A549 (cell line): ENCODE measurements at regions not wholly inside any gene's neighbourhood (a gene's known extent, or its start where the extent isn't known, plus 50 kb on each side); places are given as distances from the start of the nearest gene placed in this dataset.

Experiments used
- ATAC-seq, 2 experiments: fragments of 200-7000 bp in 1 of 2; fragments of >200 bp in 1 of 2; cut with Nextera tagmentation in 1 of 2; cut with Tn5 transposase in 1 of 2; 3 replicates each; pipeline versions ENCODE4 v1.8.0 to v1.9.1; 2018 to 2020; ENCODE audit warnings: mild to moderate bottlenecking in 1 of 2, moderate library complexity in 1 of 2
- CTCF ChIA-PET: fragments of 300-600 bp; sonication (Branson Sonifier 250); formaldehyde crosslinking; extraction: SDS; loops from one replicate; lab custom pipeline; 2021; ENCODE audit warnings: antibody characterized with exemption, inconsistent platforms; lab: Yijun Ruan, JAX
- POLR2A ChIA-PET: fragments of 350-600 bp; formaldehyde crosslinking; extraction: SDS; loops from one replicate; lab custom pipeline; 2021; ENCODE audit warnings: antibody characterized with exemption, inconsistent platforms; lab: Yijun Ruan, JAX
- DNase-seq, 2 experiments: peaks; one replicate each; pipeline versions ENCODE4 v3.0.0 to v3.0.0-alpha.2; 2011 to 2016; ENCODE audit warnings: low read depth in 1 of 2, low spot score in 1 of 2
- FAIRE-seq: peaks from 2 replicates; lab custom pipeline; 2011; peaks lifted over from hg19 to GRCh38; lab: Jason Lieb, UNC
- H3K27ac ChIP-seq, 2 experiments: fragments of >200 bp; sonication (Bioruptor Twin); formaldehyde crosslinking; 3 replicates each; pipeline ENCODE4 v1.5.1; 2016 to 2017
- H3K4me1 ChIP-seq: fragments of >200 bp; sonication (Bioruptor Twin); formaldehyde crosslinking; 3 replicates; pipeline ENCODE4 v1.6.1; 2016
- H3K4me2 ChIP-seq: fragments of >200 bp; sonication (Bioruptor Twin); formaldehyde crosslinking; 3 replicates; pipeline ENCODE4 v1.6.1; 2016
- H3K4me3 ChIP-seq: fragments of >200 bp; sonication (Bioruptor Twin); formaldehyde crosslinking; 3 replicates; pipeline ENCODE4 v1.5.1; 2016
- H3K9me3 ChIP-seq: fragments of >200 bp; sonication (Bioruptor Twin); formaldehyde crosslinking; 3 replicates; pipeline ENCODE4 v1.6.1; 2016
- HOXA7 ChIP-seq: fragments of 250-450 bp; sonication (Bioruptor Pico); IDR thresholded peaks from 2 replicates; pipeline ENCODE4 v1.5.0; 2020; ENCODE audit warnings: mild to moderate bottlenecking, moderate library complexity
- HOXB5 ChIP-seq: fragments of 250-450 bp; sonication (Bioruptor Pico); IDR thresholded peaks from 2 replicates; pipeline ENCODE4 v1.5.0; 2020; ENCODE audit warnings: mild to moderate bottlenecking, moderate library complexity
- KDM1A ChIP-seq: fragments of 200-600 bp; sonication (generic); IDR thresholded peaks from 2 replicates; pipeline ENCODE4 v1.6.1; 2016; ENCODE audit warnings: low read depth, mild to moderate bottlenecking
- RCOR1 ChIP-seq: fragments of 150-350 bp; IDR thresholded peaks from 2 replicates; pipeline ENCODE4 v1.6.1; 2014; ENCODE audit warnings: antibody characterized with exemption, low read length, low read depth
- RFX5 ChIP-seq: fragments of 450-650 bp; IDR thresholded peaks from 2 replicates; pipeline ENCODE4 v1.7.1; 2014; ENCODE audit warnings: antibody characterized with exemption, mild to moderate bottlenecking, moderate library complexity
- RNF2 ChIP-seq: fragments of 200-600 bp; sonication (generic); IDR thresholded peaks from 2 replicates; pipeline ENCODE4 v1.6.1; 2016; ENCODE audit warnings: low read depth, mild to moderate bottlenecking, antibody characterized with exemption, moderate library complexity, borderline replicate concordance
- WGBS: methylation state at CpG from one replicate; pipeline ENCODE4 v1.1.6; 2017; ENCODE audit errors: missing lambda C conversion rate; 5-methylcytosine and 5-hydroxymethylcytosine counted together
- TF ChIP-seq, protein P1 (sequence below): fragments of >200 bp; sonication (Bioruptor Twin); formaldehyde crosslinking; IDR thresholded peaks from 2 replicates; pipeline ENCODE4 v1.6.1; 2016
- TF ChIP-seq, protein P2 (sequence below): fragments of 200-600 bp; sonication (generic); IDR thresholded peaks from 2 replicates; pipeline ENCODE4 v1.6.1; 2016; ENCODE audit warnings: antibody characterized with exemption, mild to moderate bottlenecking, moderate library complexity
- TF ChIP-seq, protein P3 (sequence below): IDR thresholded peaks from 2 replicates; pipeline ENCODE4 v1.6.1; 2012
- TF ChIP-seq, protein P4 (sequence below): fragments of >200 bp; sonication (Bioruptor Twin); formaldehyde crosslinking; IDR thresholded peaks from 3 replicates; pipeline ENCODE4 v1.5.1; 2016

DNA sequence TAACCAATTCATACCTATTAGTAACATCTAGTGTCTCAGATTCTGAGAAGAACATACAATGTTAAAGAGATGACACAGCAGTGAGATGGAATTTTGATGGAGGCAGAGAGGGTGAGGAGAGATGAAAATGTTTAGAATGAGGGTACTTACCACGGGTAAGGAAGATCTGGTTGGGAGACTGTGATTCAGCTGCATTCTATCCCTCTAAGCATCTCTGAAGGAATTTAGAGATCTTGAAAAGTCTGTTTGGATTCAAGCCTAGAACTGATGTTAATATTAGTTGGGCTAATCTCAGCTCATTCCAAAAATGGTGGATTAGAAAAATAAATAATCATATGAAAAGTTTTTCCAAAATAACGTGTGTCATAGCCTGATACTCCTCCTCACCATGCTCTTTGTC is 191.5 kb upstream of the CLINT1 start (continued):
- no peak for TF ChIP-seq RFX5
- TF ChIP-seq, protein P1, sequence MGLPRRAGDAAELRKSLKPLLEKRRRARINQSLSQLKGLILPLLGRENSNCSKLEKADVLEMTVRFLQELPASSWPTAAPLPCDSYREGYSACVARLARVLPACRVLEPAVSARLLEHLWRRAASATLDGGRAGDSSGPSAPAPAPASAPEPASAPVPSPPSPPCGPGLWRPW: no peak

DNA sequence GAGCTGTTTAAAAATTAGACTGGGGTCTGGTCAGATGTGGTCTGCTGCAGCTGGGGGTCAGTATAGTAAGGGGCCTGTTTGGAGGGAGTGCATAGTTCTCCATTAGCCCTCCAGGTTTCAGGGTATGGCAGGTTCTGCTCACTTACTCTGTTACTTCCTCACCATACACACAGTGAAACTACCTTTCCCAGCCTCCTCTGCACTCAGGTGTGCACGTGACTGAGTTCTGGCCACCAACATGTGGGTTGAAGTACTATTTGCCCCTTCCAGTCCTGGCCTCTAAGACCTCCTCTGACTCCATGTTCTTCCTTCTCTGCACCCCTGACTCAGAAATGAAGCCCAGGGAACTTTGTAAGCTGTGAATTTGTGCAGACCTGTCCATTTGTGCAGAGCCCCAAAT is 190.5 kb upstream of the CLINT1 start:
- ChIA-PET CTCF (no interaction called here), POLR2A (interaction anchor here (0.6 kb wide), 1 partner anchor 220 kb away, joined by 3 read pairs; no protein-coding TSS in a partner anchor)
- TF ChIP-seq, protein P2, sequence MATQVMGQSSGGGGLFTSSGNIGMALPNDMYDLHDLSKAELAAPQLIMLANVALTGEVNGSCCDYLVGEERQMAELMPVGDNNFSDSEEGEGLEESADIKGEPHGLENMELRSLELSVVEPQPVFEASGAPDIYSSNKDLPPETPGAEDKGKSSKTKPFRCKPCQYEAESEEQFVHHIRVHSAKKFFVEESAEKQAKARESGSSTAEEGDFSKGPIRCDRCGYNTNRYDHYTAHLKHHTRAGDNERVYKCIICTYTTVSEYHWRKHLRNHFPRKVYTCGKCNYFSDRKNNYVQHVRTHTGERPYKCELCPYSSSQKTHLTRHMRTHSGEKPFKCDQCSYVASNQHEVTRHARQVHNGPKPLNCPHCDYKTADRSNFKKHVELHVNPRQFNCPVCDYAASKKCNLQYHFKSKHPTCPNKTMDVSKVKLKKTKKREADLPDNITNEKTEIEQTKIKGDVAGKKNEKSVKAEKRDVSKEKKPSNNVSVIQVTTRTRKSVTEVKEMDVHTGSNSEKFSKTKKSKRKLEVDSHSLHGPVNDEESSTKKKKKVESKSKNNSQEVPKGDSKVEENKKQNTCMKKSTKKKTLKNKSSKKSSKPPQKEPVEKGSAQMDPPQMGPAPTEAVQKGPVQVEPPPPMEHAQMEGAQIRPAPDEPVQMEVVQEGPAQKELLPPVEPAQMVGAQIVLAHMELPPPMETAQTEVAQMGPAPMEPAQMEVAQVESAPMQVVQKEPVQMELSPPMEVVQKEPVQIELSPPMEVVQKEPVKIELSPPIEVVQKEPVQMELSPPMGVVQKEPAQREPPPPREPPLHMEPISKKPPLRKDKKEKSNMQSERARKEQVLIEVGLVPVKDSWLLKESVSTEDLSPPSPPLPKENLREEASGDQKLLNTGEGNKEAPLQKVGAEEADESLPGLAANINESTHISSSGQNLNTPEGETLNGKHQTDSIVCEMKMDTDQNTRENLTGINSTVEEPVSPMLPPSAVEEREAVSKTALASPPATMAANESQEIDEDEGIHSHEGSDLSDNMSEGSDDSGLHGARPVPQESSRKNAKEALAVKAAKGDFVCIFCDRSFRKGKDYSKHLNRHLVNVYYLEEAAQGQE: no peak
- TF ChIP-seq KDM1A (no peak), RCOR1 (no peak), RNF2 (no peak)
- no peak overlapping the region for H3K4me2 ChIP-seq
- FAIRE-seq: no peak
- DNase-seq: no peak
- 0% methylated on average over 1 of the region's 1 CpG for WGBS
- H3K27ac ChIP-seq: no peak overlapping the region
- no peaks in the 10 kb centered on the region; the same call in 2 of the 3 replicates for H3K9me3 ChIP-seq
- no peak for ATAC-seq
- no peaks in the 10 kb centered on the region for H3K4me1 ChIP-seq
- H3K4me3 ChIP-seq: no peak overlapping the region

DNA sequence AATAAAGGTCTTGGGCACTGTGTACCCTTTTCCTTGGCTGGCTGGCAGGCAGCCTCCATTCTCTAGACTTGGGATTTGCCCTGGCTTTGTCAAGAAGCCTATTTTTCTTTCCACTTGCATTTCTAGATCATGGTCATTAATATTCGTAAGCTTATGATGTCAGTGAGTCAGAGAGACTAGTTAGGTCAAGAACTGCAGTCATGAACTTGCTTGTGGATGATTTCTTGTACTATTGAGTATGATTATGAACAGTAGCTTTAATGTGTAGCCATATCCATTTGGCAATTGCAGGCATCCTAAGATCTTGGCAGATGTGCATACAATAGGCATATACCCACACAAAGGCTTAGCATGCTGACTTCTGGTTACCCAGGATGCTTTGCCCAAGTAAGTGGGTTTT is 186.8 kb upstream of the CLINT1 start:
- CTCF ChIA-PET: no interaction called here
- 7% methylated on average over 1 of the region's 1 CpG for WGBS

More for the DNA sequence above, 186.8 kb upstream of the CLINT1 start:
- POLR2A ChIA-PET: no interaction called here
- Histone ChIP-seq H3K4me3 (no peak overlapping the region), H3K27ac (no peak overlapping the region), H3K9me3 (no peaks in the 10 kb centered on the region), H3K4me1 (no peaks in the 10 kb centered on the region), H3K4me2 (peak overlapping the region; percentile 15; the same call in 1 of the 3 replicates)
- ATAC-seq: no peak
- no peak for TF ChIP-seq HOXA7
- no peak for TF ChIP-seq HOXB5 (CRISPR knock-in tag)
- TF ChIP-seq, protein P3, sequence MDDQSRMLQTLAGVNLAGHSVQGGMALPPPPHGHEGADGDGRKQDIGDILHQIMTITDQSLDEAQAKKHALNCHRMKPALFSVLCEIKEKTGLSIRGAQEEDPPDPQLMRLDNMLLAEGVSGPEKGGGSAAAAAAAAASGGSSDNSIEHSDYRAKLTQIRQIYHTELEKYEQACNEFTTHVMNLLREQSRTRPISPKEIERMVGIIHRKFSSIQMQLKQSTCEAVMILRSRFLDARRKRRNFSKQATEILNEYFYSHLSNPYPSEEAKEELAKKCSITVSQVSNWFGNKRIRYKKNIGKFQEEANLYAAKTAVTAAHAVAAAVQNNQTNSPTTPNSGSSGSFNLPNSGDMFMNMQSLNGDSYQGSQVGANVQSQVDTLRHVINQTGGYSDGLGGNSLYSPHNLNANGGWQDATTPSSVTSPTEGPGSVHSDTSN: no peak
- TF ChIP-seq, protein P2: no peak
- TF ChIP-seq, protein P4, sequence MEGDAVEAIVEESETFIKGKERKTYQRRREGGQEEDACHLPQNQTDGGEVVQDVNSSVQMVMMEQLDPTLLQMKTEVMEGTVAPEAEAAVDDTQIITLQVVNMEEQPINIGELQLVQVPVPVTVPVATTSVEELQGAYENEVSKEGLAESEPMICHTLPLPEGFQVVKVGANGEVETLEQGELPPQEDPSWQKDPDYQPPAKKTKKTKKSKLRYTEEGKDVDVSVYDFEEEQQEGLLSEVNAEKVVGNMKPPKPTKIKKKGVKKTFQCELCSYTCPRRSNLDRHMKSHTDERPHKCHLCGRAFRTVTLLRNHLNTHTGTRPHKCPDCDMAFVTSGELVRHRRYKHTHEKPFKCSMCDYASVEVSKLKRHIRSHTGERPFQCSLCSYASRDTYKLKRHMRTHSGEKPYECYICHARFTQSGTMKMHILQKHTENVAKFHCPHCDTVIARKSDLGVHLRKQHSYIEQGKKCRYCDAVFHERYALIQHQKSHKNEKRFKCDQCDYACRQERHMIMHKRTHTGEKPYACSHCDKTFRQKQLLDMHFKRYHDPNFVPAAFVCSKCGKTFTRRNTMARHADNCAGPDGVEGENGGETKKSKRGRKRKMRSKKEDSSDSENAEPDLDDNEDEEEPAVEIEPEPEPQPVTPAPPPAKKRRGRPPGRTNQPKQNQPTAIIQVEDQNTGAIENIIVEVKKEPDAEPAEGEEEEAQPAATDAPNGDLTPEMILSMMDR: no peak
- FAIRE-seq: no peak
- DNase-seq: no peak
